ENCODE measurements at regions not wholly inside any gene's neighbourhood (a gene's known extent, or its start where the extent isn't known, plus 50 kb on each side); places are given as distances from the start of the nearest gene placed in this dataset.
"Not testable (repeated sequence)": the region's sequence is repeated elsewhere in the genome, so short reads cannot be mapped to it uniquely, and the experiment has no call there.

- no peaks in the 10 kb centered on the region for H3K4me1 ChIP-seq
- H3K36me3 ChIP-seq, result no peaks in the 10 kb centered on the region
- peaks cover 0 to 18% (median 0%) of the 10 kb centered on the region in 3 donors for H3K9me3 ChIP-seq
- intact Hi-C loops (cut with DNase I), result no loop called here
- DNase-seq, result no peak
- H3K27me3 ChIP-seq, result no peaks in the 10 kb centered on the region
- no peak for TF ChIP-seq POLR2A (IDR thresholded peaks at IDR 0.05)
- TF ChIP-seq, protein P1, sequence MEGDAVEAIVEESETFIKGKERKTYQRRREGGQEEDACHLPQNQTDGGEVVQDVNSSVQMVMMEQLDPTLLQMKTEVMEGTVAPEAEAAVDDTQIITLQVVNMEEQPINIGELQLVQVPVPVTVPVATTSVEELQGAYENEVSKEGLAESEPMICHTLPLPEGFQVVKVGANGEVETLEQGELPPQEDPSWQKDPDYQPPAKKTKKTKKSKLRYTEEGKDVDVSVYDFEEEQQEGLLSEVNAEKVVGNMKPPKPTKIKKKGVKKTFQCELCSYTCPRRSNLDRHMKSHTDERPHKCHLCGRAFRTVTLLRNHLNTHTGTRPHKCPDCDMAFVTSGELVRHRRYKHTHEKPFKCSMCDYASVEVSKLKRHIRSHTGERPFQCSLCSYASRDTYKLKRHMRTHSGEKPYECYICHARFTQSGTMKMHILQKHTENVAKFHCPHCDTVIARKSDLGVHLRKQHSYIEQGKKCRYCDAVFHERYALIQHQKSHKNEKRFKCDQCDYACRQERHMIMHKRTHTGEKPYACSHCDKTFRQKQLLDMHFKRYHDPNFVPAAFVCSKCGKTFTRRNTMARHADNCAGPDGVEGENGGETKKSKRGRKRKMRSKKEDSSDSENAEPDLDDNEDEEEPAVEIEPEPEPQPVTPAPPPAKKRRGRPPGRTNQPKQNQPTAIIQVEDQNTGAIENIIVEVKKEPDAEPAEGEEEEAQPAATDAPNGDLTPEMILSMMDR (IDR thresholded peaks at IDR 0.05), result no peak
- 49 to 59% methylated on average over 3 of the region's 3 CpGs for WGBS, 2 donors
- H3K27ac ChIP-seq, result no peak overlapping the region
- no peak overlapping the region for H3K4me3 ChIP-seq
Observed at GRCh38 chr14:39547845-39548244, 115.6 kb upstream of the FBXO33 start.

- no peak for DNase-seq
- WGBS, 2 donors, result 14 to 29% methylated on average over 1 of the region's 1 CpG
- intact Hi-C loops (cut with DNase I), result no loop called here
- Histone ChIP-seq H3K4me1 (no peaks in the 10 kb centered on the region), H3K27me3 (no peaks in the 10 kb centered on the region), H3K27ac (no peak overlapping the region), H3K36me3 (no peaks in the 10 kb centered on the region), H3K4me3 (no peak overlapping the region), H3K9me3 (peaks cover 0 to 12% (median 10%) of the 10 kb centered on the region in 3 donors)
- TF ChIP-seq, protein P1 (IDR thresholded peaks at IDR 0.05), result no peak
- TF ChIP-seq POLR2A (IDR thresholded peaks at IDR 0.05), result no peak
Observed at GRCh38 chr14:39505812-39506211, 73.6 kb upstream of the FBXO33 start.

DNA sequence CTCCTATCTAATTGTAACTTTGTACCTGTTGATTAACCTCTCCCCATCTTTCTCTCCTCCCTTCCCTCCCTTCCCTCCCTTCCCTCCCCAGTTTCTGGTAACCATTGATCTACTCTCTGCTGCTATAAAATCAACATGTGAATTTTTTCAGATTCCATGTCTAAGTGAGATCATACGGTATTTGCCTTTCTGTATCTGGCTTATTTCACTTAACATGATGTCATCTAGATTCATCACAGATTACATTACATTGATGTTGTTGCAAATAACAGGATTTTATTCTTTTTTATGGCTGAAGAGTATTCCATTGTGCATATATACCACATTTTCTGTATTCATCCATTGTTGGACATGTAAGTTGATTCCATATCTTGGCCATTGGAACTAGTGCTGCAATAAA lies 68.0 kb upstream of the FBXO33 start:
- intact Hi-C loops (cut with DNase I), result no loop called here
- H3K4me3 ChIP-seq, result no peak overlapping the region
- TF ChIP-seq, protein P1 (IDR thresholded peaks at IDR 0.05), result no peak
- no peak for TF ChIP-seq POLR2A (IDR thresholded peaks at IDR 0.05)
- H3K27ac ChIP-seq, result no peak overlapping the region
- peaks cover 0 to 6% (median 0%) of the 10 kb centered on the region in 3 donors for H3K9me3 ChIP-seq
- WGBS, 2 donors, result 74 to 81% methylated on average over 1 of the region's 1 CpG
- H3K27me3 ChIP-seq, result no peaks in the 10 kb centered on the region
- DNase-seq, result no peak
- H3K36me3 ChIP-seq, result no peaks in the 10 kb centered on the region
- no peaks in the 10 kb centered on the region for H3K4me1 ChIP-seq

DNA sequence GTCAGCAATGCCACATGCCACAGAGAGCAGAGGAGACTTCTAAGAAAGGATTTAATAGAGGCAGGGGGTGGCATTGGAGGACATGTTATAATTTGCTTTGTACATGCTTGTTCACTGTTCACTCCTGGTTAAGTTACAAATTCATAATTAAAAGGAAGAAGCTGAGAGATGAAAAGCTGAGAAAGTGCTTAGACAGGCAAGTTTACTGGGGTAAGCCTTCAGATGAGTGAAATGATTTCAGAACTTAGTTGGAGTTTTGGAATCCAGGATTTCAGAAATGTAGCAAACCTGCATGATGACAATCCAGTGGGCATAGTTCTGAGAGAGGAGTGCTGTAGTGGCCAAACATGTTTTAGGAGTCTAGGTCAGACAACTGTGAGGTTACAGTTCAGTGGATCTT lies 67.3 kb upstream of the FBXO33 start:
- Histone ChIP-seq H3K4me3 (no peak overlapping the region), H3K4me1 (no peaks in the 10 kb centered on the region), H3K27ac (no peak overlapping the region), H3K36me3 (no peaks in the 10 kb centered on the region), H3K9me3 (peaks cover 0 to 6% (median 0%) of the 10 kb centered on the region in 3 donors), H3K27me3 (no peaks in the 10 kb centered on the region)
- DNase-seq, result no peak
- intact Hi-C loops (cut with DNase I), result no loop called here
- TF ChIP-seq POLR2A (IDR thresholded peaks at IDR 0.05), result no peak
- TF ChIP-seq, protein P1 (IDR thresholded peaks at IDR 0.05), result no peak

- WGBS, 2 donors, result 67 to 71% methylated on average over 3 of the region's 3 CpGs
- H3K36me3 ChIP-seq; DNase-seq; H3K27me3 ChIP-seq; H3K4me3 ChIP-seq; intact Hi-C loops (cut with DNase I); H3K9me3 ChIP-seq; H3K27ac ChIP-seq; H3K4me1 ChIP-seq: not testable (repeated sequence)
Observed at GRCh38 chr14:39497677-39498076, 65.4 kb upstream of the FBXO33 start.

- Histone ChIP-seq H3K9me3 (peaks cover 0 to 6% (median 0%) of the 10 kb centered on the region in 3 donors), H3K27ac (no peak overlapping the region), H3K27me3 (no peaks in the 10 kb centered on the region), H3K4me1 (peaks cover 0 to 7% (median 0%) of the 10 kb centered on the region in 3 donors), H3K4me3 (no peak overlapping the region), H3K36me3 (no peaks in the 10 kb centered on the region)
- no peak for DNase-seq
- no peak for TF ChIP-seq POLR2A (IDR thresholded peaks at IDR 0.05)
- TF ChIP-seq, protein P1 (IDR thresholded peaks at IDR 0.05), result no peak
- 41 to 45% methylated on average over 2 of the region's 2 CpGs for WGBS, 2 donors
- intact Hi-C loops (cut with DNase I), result no loop called here
Observed at GRCh38 chr14:39492267-39492666, 60.0 kb upstream of the FBXO33 start.
